AG04449 (cell line): ENCODE measurements at regions not wholly inside any gene's neighbourhood (a gene's known extent, or its start where the extent isn't known, plus 50 kb on each side); places are given as distances from the start of the nearest gene placed in this dataset.

Experiments used
- CTCF ChIA-PET: fragments of 350-600 bp; formaldehyde crosslinking; extraction: SDS; loops from one replicate; lab custom pipeline; 2021; ENCODE audit warnings: antibody characterized with exemption; lab: Yijun Ruan, JAX
- POLR2A ChIA-PET: fragments of 400-600, 350-600 bp; formaldehyde crosslinking; extraction: SDS; loops from one replicate; lab custom pipeline; 2020; ENCODE audit warnings: antibody characterized with exemption, inconsistent platforms; lab: Yijun Ruan, JAX
- DNase-seq: peaks from one replicate; pipeline ENCODE4 v3.0.0-alpha.2; 2010; ENCODE audit warnings: low read depth, low spot score
- H3K4me3 ChIP-seq: 2 replicates; pipeline ENCODE4 v1.5.1; 2011; ENCODE audit warnings: low read depth, mild to moderate bottlenecking, control low read depth, low read length
- TF ChIP-seq, protein P1 (sequence below): IDR thresholded peaks from one replicate; pipeline ENCODE4 v1.5.1; 2011; ENCODE audit warnings: mild to moderate bottlenecking, moderate library complexity, low read length, control low read depth, inconsistent platforms; ENCODE audit not compliant: insufficient read depth; ENCODE audit errors: missing control alignments

GRCh38 chr12:88267630-88268029 lies 125.5 kb downstream of the TMTC3 start:
- no peak for DNase-seq
- no peak overlapping the region for H3K4me3 ChIP-seq
- TF ChIP-seq, protein P1, sequence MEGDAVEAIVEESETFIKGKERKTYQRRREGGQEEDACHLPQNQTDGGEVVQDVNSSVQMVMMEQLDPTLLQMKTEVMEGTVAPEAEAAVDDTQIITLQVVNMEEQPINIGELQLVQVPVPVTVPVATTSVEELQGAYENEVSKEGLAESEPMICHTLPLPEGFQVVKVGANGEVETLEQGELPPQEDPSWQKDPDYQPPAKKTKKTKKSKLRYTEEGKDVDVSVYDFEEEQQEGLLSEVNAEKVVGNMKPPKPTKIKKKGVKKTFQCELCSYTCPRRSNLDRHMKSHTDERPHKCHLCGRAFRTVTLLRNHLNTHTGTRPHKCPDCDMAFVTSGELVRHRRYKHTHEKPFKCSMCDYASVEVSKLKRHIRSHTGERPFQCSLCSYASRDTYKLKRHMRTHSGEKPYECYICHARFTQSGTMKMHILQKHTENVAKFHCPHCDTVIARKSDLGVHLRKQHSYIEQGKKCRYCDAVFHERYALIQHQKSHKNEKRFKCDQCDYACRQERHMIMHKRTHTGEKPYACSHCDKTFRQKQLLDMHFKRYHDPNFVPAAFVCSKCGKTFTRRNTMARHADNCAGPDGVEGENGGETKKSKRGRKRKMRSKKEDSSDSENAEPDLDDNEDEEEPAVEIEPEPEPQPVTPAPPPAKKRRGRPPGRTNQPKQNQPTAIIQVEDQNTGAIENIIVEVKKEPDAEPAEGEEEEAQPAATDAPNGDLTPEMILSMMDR, result no peak
- ChIA-PET CTCF (no interaction called here), POLR2A (no interaction called here)

DNA sequence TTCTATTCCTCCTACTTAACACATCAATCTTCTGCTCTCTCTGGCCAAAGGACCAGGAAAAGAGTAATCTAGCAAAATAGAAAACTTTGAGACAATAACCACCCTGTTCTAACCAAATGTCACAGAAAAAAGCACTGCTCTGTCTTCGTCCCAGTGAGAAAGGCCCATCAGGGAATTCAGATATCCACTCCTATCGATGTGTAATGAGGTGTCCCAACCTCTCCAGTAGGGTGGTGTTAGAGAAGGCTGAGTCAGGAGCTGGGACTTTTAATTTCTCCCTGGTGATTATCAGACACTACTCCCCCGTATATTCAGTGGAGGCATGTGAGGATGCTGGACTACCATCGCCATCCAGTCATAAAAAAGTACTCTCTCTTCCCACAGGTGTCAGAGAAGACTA lies 130.3 kb downstream of the TMTC3 start:
- CTCF ChIA-PET, result interaction anchor here (1.6 kb wide), 1 partner anchor 12 kb away, joined by 3 read pairs; no protein-coding TSS in a partner anchor
- POLR2A ChIA-PET, result no interaction called here

DNA sequence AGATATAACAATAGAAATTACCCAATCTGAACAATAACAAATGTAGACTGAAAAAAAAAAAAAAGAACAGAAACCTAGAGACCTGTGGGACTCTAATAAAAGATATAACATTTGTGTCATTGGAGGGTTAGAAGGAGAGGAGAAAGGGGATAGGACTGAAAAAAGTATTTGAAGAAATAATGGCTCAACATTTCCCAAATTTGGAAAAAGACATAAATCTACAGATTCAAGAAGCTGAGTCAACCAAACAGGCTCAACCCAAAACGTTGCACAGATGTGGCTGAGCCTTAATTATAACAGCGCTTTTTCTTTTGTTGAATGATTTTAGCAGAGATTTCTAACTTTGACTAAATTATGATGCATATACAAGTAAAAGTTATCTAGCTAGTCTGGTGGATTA lies 131.3 kb downstream of the TMTC3 start:
- no peak for DNase-seq
- ChIA-PET CTCF (interaction anchor here (1.6 kb wide), 1 partner anchor 11 kb away, joined by 3 read pairs; no protein-coding TSS in a partner anchor), POLR2A (no interaction called here)
- H3K4me3 ChIP-seq, result no peak overlapping the region
- TF ChIP-seq, protein P1, result no peak

More for the DNA sequence above, 130.3 kb downstream of the TMTC3 start:
- no peak overlapping the region for H3K4me3 ChIP-seq
- TF ChIP-seq, protein P1, result no peak
- DNase-seq, result no peak

DNA sequence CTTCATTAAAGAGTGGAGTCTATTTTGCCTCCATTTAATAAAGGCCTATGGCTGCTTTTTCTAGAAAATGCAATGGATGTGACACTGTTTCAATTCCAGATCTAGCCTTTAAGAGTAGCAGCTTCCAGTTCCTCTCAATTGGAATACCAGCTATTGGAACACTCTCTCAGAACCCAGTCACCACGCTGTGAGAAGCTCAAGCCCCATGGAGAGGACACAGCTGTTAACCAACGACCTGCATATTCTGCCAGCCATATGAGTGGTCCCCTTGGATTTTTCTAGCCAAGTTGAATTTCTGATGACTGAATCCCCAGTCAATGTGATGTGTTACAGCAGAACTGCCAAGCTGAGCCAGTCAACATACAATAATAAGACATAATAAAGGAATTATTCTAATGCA lies 131.8 kb downstream of the TMTC3 start:
- TF ChIP-seq, protein P1, result no peak
- DNase-seq, result no peak
- CTCF ChIA-PET, result no interaction called here
- H3K4me3 ChIP-seq, result no peak overlapping the region
- POLR2A ChIA-PET, result no interaction called here

DNA sequence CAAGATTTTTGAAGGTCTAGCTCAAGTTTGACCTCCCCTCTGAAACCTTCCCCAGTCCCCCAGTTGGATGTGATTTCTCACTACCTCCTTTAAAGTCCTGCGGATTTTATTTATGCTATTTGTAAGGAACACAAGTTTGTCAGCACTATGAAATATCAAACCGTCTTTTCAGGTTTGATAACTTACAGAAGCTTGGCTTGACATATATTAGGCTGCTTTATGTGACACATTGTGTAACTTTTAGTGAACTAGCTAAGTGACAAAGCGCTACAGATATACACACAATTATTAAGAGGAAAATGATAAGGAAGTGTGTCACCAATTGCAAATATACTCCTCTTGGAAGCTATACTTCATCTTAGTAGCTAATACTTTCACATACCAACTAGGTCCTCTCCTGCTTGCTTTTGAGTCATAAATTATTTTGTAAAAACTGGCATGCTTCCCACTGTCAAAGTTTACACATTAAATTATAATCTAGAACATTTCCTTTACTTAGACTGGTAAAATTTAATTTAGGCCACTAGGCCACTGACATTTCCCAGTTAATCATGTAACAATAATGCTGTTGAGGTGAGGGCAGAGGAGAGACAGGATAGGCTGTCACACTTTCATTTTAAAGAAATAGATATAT lies 149.5 kb downstream of the TMTC3 start:
- POLR2A ChIA-PET, result no interaction called here
- CTCF ChIA-PET, result interaction anchor here (1.3 kb wide), 1 partner anchor 12 kb away, joined by 3 read pairs; no protein-coding TSS in a partner anchor

More for the DNA sequence above, 149.5 kb downstream of the TMTC3 start:
- no peak for DNase-seq
- H3K4me3 ChIP-seq, result no peak overlapping the region
- TF ChIP-seq, protein P1, result no peak
